Aorta (tissue), 5 donors: ENCODE measurements at regions not wholly inside any gene's neighbourhood (a gene's known extent, or its start where the extent isn't known, plus 50 kb on each side); places are given as distances from the start of the nearest gene placed in this dataset.
"Not testable (repeated sequence)": the region's sequence is repeated elsewhere in the genome, so short reads cannot be mapped to it uniquely, and the experiment has no call there.

ENCODE experiments used
- ATAC-seq: fragments of 200-7000 bp; cut with Tn5 transposase; one replicate; pipeline ENCODE4 v1.9.1; 2022; ENCODE audit warnings: moderate library complexity; ENCODE audit not compliant: low FRiP score
- DNase-seq, 2 donors: peaks; one replicate each; pipeline ENCODE4 v3.0.0-alpha.2; 2020
- H3K27ac ChIP-seq, 2 donors: one replicate each; pipeline ENCODE4 v1.5.1; 2013; ENCODE audit warnings: low read length in 2 of 2, mild to moderate bottlenecking in 2 of 2, moderate library complexity in 2 of 2, control low read depth in 1 of 2, inconsistent platforms in 1 of 2, low read depth in 1 of 2
- H3K27me3 ChIP-seq, 2 donors: one replicate each; pipeline ENCODE4 v1.6.1; 2013; ENCODE audit warnings: control low read depth in 1 of 2, low read length in 1 of 2, mild to moderate bottlenecking in 1 of 2, moderate library complexity in 1 of 2; ENCODE audit not compliant: insufficient read depth in 2 of 2, control insufficient read depth in 1 of 2
- H3K36me3 ChIP-seq, 2 donors: one replicate each; pipeline ENCODE4 v1.6.1; 2013; ENCODE audit warnings: control low read depth in 1 of 2, low read length in 1 of 2, mild to moderate bottlenecking in 1 of 2; ENCODE audit not compliant: insufficient read depth in 2 of 2, control insufficient read depth in 1 of 2
- H3K4me1 ChIP-seq, 2 donors: one replicate each; pipeline ENCODE4 v1.6.1; 2013; ENCODE audit warnings: low read length in 2 of 2, control low read depth in 1 of 2, mild to moderate bottlenecking in 1 of 2, moderate library complexity in 1 of 2; ENCODE audit not compliant: insufficient read depth in 2 of 2, control insufficient read depth in 1 of 2
- H3K4me3 ChIP-seq, 2 donors: one replicate each; pipeline ENCODE4 v1.5.1; 2013; ENCODE audit warnings: low read length in 2 of 2, control low read depth in 1 of 2, mild to moderate bottlenecking in 1 of 2
- H3K9me3 ChIP-seq: one replicate; pipeline ENCODE4 v1.6.1; 2013; ENCODE audit warnings: mild to moderate bottlenecking, low read length; ENCODE audit not compliant: control insufficient read depth
- WGBS, 2 donors: extraction: QIAGEN DNeasy Blood & Tissue Kit; methylation state at CpG; one replicate each; pipeline ENCODE4 v1.1.7; 2013; 5-methylcytosine and 5-hydroxymethylcytosine counted together
- intact Hi-C, 2 donors: fragments of 100-400 bp; cut with DNase I; formaldehyde crosslinking; loops; one replicate each; pipeline versions ENCODE4 v1.14.2 to v1.15.0; 2022
- donor health status: healthy with polysubstance abuse.
- donor health status: Bipolar disorder and iron deficiency.
- donor health status: DM: no; HTN: no; CAD: no.
- donor health status: DM: no; HTN: no; CAD: no.
- donor health status: DM: yes; HTN: yes; CAD: no.

DNA sequence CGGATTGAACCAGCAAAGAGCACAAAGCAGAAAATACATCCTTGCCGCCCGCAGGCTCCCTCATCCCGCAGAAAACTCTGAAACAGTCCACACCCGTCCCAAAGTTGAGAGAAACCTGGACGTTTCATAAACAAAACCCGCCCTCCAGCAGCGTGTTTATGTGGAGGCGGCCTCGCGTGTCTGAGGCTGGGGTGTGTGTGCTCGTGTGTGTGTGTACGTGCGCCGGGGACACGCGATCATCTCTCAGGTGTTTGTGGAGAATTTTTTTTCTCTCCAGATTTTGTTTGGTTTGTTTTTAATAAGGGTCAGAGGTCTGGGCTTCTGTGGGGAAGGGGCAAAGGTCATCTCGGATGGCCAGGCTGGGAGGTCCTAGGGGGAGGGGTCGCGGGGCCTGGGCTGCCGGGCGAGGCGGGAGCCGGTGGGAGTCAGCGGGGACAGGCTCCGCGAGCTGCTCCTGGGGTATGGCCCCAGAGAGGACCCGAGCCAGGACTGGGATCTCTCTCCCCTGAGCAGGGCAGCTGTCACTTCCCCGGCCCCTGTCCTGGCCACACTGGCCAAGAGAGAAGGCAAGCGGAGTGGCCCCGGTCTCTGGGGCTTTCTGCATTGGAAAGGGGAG, 206.4 kb downstream of the C9orf50 start:
- Histone ChIP-seq H3K36me3 (no peaks in the 10 kb centered on the region), H3K4me3 (no peak overlapping the region), H3K9me3 (no peaks in the 10 kb centered on the region), H3K4me1 (no peaks in the 10 kb centered on the region), H3K27me3 (no peaks in the 10 kb centered on the region), H3K27ac (peak overlapping the region in 1 of 2 donors; percentile 95)
- ATAC-seq = peak; percentile 3
- DNase-seq = no peak
- 50 to 54% methylated on average over 27 to 31 of the region's 31 CpGs for WGBS, 2 donors
- intact Hi-C loops = loop anchor here in 1 of 2 donors (5.0 kb wide), 1 partner anchor 68 kb away; no protein-coding TSS in a partner anchor

DNA sequence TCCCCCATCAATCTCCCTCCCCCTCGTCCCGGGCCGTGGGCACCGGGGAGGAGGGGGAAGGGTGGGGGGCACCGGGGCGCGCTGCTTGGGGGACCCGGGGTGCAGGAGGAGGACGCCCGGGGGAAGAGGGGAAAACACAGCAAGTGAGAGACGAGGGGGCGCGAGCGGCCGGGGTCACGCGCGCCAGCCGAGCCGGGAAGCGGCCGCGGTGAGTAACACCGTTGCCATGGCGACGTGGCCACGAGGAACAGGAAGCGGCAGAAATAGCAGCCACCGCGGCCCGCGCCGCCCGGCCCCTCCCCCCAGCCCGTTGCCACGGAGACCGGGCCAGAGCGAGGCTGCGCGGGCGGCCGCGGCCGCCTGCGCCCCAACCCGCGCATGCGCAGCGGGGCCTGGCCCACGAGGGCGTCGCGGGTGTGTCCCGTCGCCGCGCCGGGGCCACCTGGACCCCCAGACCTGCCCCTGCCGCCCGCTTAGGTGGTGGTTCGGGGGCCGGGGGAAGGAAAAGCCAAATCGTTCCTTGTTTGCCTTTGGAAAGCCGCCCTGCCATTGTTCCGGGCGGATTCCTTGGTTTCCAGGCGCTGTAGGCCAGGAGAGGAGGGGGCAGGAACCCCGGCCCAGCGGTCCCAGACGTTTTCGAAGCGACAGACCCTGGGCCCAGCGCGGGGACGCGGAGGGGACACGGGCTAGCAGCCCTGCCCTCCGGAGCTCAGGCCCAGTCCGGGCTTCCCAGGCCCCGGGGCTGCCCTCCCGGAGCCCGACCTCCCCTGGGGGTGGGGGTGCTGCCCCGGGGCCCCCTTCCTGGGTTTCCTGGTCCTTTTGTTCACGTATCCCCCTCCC, 207.1 kb downstream of the C9orf50 start:
- Histone ChIP-seq H3K27ac (peak overlapping the region; percentile 95 to 98), H3K27me3 (no peaks in the 10 kb centered on the region), H3K9me3 (no peaks in the 10 kb centered on the region), H3K4me3 (peak overlapping the region; percentile 32 to 55), H3K4me1 (peaks cover 0 to 3% of the 10 kb centered on the region in 2 donors), H3K36me3 (no peaks in the 10 kb centered on the region)
- peak; percentile 94 for ATAC-seq
- DNase-seq = peak; percentile 100
- WGBS, 2 donors = 1% methylated on average over 61 to 84 of the region's 84 CpGs
- intact Hi-C loops = loop anchor here (1.0 to 5.0 kb wide), 4 partner anchors 69 to 237 kb away; no protein-coding TSS in a partner anchor

DNA sequence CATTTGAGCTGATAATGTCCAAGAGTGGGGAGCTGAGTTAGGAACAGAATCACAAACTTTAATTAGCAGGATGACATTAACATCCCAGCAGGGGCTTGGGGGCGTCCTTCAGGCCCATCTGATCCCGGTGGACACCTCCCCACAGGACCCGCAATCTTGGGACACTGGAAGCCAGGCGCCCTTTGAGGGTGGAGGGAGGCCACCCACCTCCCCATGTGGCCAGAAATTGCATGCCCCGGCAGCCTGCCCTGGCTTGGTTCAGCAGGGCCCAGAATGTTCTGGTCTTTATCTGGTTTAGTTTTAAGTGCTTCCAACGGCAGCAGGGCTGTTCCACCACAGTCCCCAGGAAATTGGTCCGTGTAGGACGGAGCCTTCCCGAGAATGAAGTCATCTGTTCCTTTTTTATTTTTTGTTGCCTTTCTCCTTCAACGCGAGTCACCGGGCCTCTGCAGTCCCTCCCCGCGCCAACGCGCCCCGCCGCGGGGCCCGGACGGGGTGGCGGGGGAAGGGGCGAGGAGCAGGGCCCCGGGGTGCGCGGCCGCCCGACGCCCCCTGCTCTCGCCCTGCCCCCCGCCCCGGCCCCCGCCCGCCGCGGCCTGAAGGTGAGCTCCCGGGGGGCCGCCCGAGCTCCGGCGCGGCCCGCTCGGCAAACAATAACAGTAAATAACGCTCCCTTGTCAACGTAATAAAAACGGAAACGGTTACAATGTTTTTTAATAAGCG, 207.9 kb downstream of the C9orf50 start:
- peak overlapping the region; percentile 93 to 98 for H3K27ac ChIP-seq
- peak overlapping the region; percentile 32 to 44 for H3K4me3 ChIP-seq
- ATAC-seq = peak; percentile 73
- no peaks in the 10 kb centered on the region for H3K9me3 ChIP-seq
- intact Hi-C loops = loop anchor here (1.0 to 5.0 kb wide), 4 partner anchors 69 to 237 kb away; no protein-coding TSS in a partner anchor
- no peaks in the 10 kb centered on the region for H3K27me3 ChIP-seq
- peaks cover 0 to 3% of the 10 kb centered on the region in 2 donors for H3K4me1 ChIP-seq
- 1 to 2% methylated on average over 26 to 49 of the region's 49 CpGs for WGBS, 2 donors
- no peaks in the 10 kb centered on the region for H3K36me3 ChIP-seq
- peak; percentile 85 to 87 for DNase-seq

DNA sequence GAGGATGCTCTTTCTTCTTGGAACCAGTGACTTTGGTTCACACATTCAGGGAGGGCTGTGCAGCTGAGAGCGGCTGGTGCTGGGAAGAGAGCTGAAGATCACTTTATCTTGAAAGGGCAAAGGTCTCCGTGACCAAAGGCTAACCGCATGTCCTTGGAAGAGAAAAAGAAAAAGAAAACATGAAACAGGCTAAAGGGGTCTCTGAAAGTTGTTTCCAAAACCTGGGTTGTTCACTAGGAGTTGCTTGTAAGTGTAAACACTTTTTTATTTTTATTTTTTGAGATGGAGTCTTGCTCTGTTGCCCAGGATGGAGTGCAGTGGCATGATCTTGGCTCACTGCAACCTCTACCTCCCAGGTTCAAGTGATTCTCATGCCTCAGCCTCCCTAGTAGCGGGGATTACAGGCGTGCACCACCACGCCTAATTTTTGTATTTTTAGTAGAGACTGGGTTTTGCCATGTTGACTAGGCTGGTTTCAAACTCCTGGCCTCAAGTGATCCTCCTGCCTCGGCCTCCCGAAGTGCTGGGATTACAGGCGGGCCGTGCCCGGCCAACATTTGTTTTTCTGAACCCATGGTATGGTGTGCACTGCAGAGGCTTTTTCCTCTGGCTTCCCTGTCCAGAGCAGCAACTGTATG, 208.6 kb downstream of the C9orf50 start:
- intact Hi-C loops = loop anchor here (2.0 to 5.0 kb wide), 2 partner anchors 70 to 77 kb away; no protein-coding TSS in a partner anchor
- DNase-seq (peak in 1 of 2 donors; percentile 12), ATAC-seq (peak; percentile 6)
- not testable (repeated sequence) for H3K4me1 ChIP-seq, H3K27me3 ChIP-seq, H3K36me3 ChIP-seq, H3K9me3 ChIP-seq, H3K4me3 ChIP-seq
- peak overlapping the region; percentile 93 to 98 for H3K27ac ChIP-seq
- 52 to 56% methylated on average over 11 of the region's 11 CpGs for WGBS, 2 donors

DNA sequence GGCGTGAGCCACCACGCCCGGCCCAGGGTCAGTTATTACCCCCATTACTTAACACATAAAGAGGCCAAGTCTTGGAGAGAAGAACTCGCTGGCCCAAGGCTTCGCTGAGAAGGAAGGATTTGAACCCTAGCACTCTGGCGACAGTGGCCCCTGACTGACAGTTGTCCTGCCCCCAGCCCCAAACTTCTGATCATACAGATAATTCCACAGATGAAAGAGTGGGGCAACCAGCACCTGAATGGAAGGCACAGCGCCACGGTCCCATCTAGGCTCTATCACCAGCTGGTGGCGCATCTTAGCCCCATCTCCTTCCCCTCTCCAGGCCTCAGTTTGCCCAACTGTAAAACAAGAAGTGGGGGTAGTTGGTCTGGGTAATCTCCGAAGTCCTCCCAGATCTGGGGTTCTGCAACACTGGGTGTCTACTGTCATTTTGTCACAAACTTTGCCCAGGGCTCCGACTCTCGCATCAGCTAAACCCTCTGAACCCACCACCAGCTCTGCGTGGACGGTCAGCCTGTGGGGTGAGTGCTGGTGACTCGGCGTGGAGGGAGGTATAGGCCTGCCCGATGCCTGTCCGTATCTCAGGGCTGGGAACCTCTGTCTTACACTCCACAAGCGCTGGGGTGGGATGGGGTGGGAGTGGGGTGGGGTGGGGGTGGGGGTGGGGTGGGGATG, 209.3 kb downstream of the C9orf50 start:
- H3K36me3 ChIP-seq = no peaks in the 10 kb centered on the region
- H3K4me3 ChIP-seq = no peak overlapping the region
- H3K9me3 ChIP-seq = no peaks in the 10 kb centered on the region
- peak overlapping the region; percentile 55 to 98 for H3K27ac ChIP-seq
- H3K27me3 ChIP-seq = no peaks in the 10 kb centered on the region
- DNase-seq (peak; percentile 45 to 62), ATAC-seq (no peak)
- intact Hi-C loops = loop anchor here (1.0 to 5.0 kb wide), 3 partner anchors 58 to 77 kb away; no protein-coding TSS in a partner anchor
- 96 to 98% methylated on average over 19 of the region's 19 CpGs for WGBS, 2 donors
- H3K4me1 ChIP-seq = peaks cover 0 to 3% of the 10 kb centered on the region in 2 donors

DNA sequence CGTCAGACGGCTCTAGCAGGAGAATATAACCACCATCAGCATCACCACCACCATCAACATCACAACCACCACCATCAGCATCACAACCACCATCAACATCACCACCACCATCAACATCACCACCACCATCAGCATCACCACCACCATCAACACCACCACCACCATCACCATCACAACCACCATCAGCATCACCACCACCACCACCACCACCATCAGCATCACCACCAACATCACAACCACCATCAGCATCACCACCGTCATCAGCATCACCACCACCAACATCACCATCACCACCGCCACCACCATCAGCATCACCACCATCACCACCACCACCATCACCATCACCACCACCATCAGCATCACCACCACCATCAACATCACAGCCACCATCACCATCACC, 210.7 kb downstream of the C9orf50 start:
- ATAC-seq (no peak), DNase-seq (peak; percentile 6 to 21)
- no peak overlapping the region for H3K4me3 ChIP-seq
- H3K36me3 ChIP-seq = no peaks in the 10 kb centered on the region
- peaks cover 0 to 3% of the 10 kb centered on the region in 2 donors for H3K4me1 ChIP-seq
- no peak overlapping the region for H3K27ac ChIP-seq
- H3K9me3 ChIP-seq = no peaks in the 10 kb centered on the region
- intact Hi-C loops = loop anchor here in 1 of 2 donors (5.0 kb wide), 1 partner anchor 72 kb away; no protein-coding TSS in a partner anchor
- H3K27me3 ChIP-seq = no peaks in the 10 kb centered on the region
- 87 to 88% methylated on average over 4 of the region's 4 CpGs for WGBS, 2 donors

DNA sequence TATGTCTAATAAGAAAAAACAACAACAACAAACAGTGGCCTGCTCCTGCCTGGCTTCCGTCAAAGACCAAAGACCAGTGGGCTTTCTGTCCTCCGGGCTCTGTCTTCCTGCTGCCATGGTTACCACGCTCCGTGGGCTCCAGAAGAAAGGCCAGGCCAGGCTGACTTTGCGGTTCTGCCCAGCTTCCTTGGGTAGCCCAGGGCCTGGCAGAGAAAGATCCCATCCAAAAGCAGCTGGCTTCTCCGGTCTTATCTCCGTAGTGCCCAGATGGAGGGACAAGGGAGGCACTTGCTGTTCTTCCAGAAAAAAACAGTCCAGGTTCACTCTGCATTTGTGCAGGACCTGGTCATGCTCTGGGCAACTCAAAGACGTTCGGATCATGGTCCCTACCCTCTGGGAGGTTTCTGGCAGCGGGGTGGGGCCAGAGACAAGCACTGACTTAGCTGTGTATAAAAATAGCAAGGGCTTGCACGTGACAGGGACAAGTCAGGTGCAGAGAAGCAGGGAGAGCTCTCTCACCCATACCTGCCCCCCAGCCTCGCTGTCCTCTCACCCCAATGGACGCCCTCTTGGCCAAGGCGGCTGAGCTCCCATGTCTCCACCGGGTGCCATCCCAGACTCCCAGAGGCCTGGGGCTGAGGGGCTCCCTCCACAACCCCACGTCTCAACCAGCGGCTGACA, 212.2 kb downstream of the C9orf50 start:
- DNase-seq (peak in 1 of 2 donors; percentile 53), ATAC-seq (no peak)
- intact Hi-C loops = no loop called here
- 41 to 43% methylated on average over 17 of the region's 17 CpGs for WGBS, 2 donors
- Histone ChIP-seq H3K36me3 (no peaks in the 10 kb centered on the region), H3K27me3 (no peaks in the 10 kb centered on the region), H3K4me1 (peaks cover 0 to 3% of the 10 kb centered on the region in 2 donors), H3K4me3 (no peak overlapping the region), H3K27ac (no peak overlapping the region), H3K9me3 (no peaks in the 10 kb centered on the region)
